Upper lobe of left lung (tissue), 6 donors: ENCODE measurements at regions not wholly inside any gene's neighbourhood (a gene's known extent, or its start where the extent isn't known, plus 50 kb on each side); places are given as distances from the start of the nearest gene placed in this dataset.

Experiments
- ATAC-seq, 2 donors: fragments of 200-7000 bp; cut with Tn5 transposase; one replicate each; pipeline ENCODE4 v1.9.1; 2022; ENCODE audit warnings: mild to moderate bottlenecking in 2 of 2, moderate library complexity in 2 of 2; ENCODE audit not compliant: low FRiP score in 2 of 2
- DNase-seq, 2 donors: peaks; one replicate each; pipeline ENCODE4 v3.0.0-alpha.2; 2019 to 2020
- H3K27ac ChIP-seq, 4 donors: fragments of 200-600 bp; sonication (generic); one replicate each; pipeline ENCODE4 v1.5.1; 2016 to 2019
- H3K27me3 ChIP-seq, 4 donors: fragments of 200-600 bp; sonication (generic); one replicate each; pipeline ENCODE4 v1.5.1; 2017 to 2019
- H3K36me3 ChIP-seq, 4 donors: fragments of 200-600 bp; sonication (generic); one replicate each; pipeline ENCODE4 v1.5.1; 2016 to 2019
- H3K4me1 ChIP-seq, 4 donors: fragments of 200-600 bp; sonication (generic); one replicate each; pipeline ENCODE4 v1.5.1; 2018 to 2019
- H3K4me3 ChIP-seq, 4 donors: fragments of 200-600 bp; sonication (generic); one replicate each; pipeline ENCODE4 v1.5.1; 2017 to 2019; ENCODE audit warnings: mild to moderate bottlenecking in 2 of 4, moderate library complexity in 1 of 4
- H3K9me3 ChIP-seq, 4 donors: fragments of 200-600 bp; sonication (generic); one replicate each; pipeline ENCODE4 v1.5.1; 2018 to 2019
- CTCF ChIP-seq, 6 experiments: fragments of 450-650 bp in 4 of 6; fragments of 200-600 bp in 2 of 6; sonication (generic) in 2 of 6; IDR thresholded peaks; one replicate each; pipeline ENCODE4 v1.5.1; 2016 to 2019; ENCODE audit warnings: antibody characterized with exemption in 6 of 6
- EP300 ChIP-seq, 4 donors: sonication (generic); formaldehyde crosslinking; IDR thresholded peaks; one replicate each; pipeline ENCODE4 v1.5.1; 2017; ENCODE audit warnings: antibody characterized with exemption in 4 of 4, control low read depth in 2 of 4
- POLR2A ChIP-seq, 4 donors: fragments of 450-650 bp; IDR thresholded peaks; one replicate each; pipeline ENCODE4 v1.5.1; 2016 to 2017; ENCODE audit warnings: antibody characterized with exemption in 4 of 4, mild to moderate bottlenecking in 2 of 4
- POLR2AphosphoS5 ChIP-seq, 2 donors: sonication (generic); formaldehyde crosslinking; IDR thresholded peaks; one replicate each; pipeline ENCODE4 v1.5.1; 2017; ENCODE audit warnings: antibody characterized with exemption in 2 of 2
- WGBS, 2 donors: methylation state at CpG; one replicate each; pipeline ENCODE4 v1.1.5; 2017 to 2018; 5-methylcytosine and 5-hydroxymethylcytosine counted together
- donor health status: DM: no; HTN: no; CAD: no; lungs with moderate emphysema.
- donor health status: DM: no; HTN: yes; CAD: no; lungs with severe emphysema.

- TF ChIP-seq POLR2A (IDR thresholded peaks at IDR 0.05) (no peak), EP300 (IDR thresholded peaks at IDR 0.05) (no peak)
- ATAC-seq (no peak), DNase-seq (no peak)
- H3K4me1 ChIP-seq: peaks cover 0 to 12% (median 5%) of the 10 kb centered on the region in 4 donors
- H3K27ac ChIP-seq: no peak overlapping the region
- no peak overlapping the region for H3K4me3 ChIP-seq
- H3K9me3 ChIP-seq: no peaks in the 10 kb centered on the region
- no peaks in the 10 kb centered on the region for H3K27me3 ChIP-seq
- H3K36me3 ChIP-seq: no peaks in the 10 kb centered on the region
- WGBS, 2 donors: 47 to 67% methylated on average over 1 of the region's 1 CpG
These were observed 337.8 kb upstream of the NOCT start for GRCh38 chr4:138677748-138678147.

GRCh38 chr4:138677212-138677611 is 338.4 kb upstream of the NOCT start:
- H3K4me1 ChIP-seq: peaks cover 0 to 16% (median 7%) of the 10 kb centered on the region in 4 donors
- no peak overlapping the region for H3K4me3 ChIP-seq
- ATAC-seq (no peak), DNase-seq (no peak)
- no peaks in the 10 kb centered on the region for H3K36me3 ChIP-seq
- H3K9me3 ChIP-seq: no peaks in the 10 kb centered on the region
- 74 to 82% methylated on average over 4 of the region's 4 CpGs for WGBS, 2 donors
- H3K27ac ChIP-seq: no peak overlapping the region
- no peaks in the 10 kb centered on the region for H3K27me3 ChIP-seq
- TF ChIP-seq CTCF (IDR thresholded peaks at IDR 0.05): no peak
- TF ChIP-seq POLR2A (IDR thresholded peaks at IDR 0.05): no peak

- WGBS, 2 donors: 88 to 93% methylated on average over 5 of the region's 5 CpGs
- Histone ChIP-seq H3K4me3 (no peak overlapping the region), H3K36me3 (no peaks in the 10 kb centered on the region), H3K27me3 (no peaks in the 10 kb centered on the region), H3K9me3 (no peaks in the 10 kb centered on the region), H3K4me1 (peaks cover 0 to 9% (median 4%) of the 10 kb centered on the region in 4 donors), H3K27ac (no peak overlapping the region)
- no peak for TF ChIP-seq EP300 (IDR thresholded peaks at IDR 0.05)
- TF ChIP-seq POLR2A (IDR thresholded peaks at IDR 0.05): no peak
- no peak for TF ChIP-seq CTCF (IDR thresholded peaks at IDR 0.05)
- TF ChIP-seq POLR2AphosphoS5 (IDR thresholded peaks at IDR 0.05): no peak
- DNase-seq: no peak
- ATAC-seq: no peak
These were observed 339.9 kb upstream of the NOCT start for GRCh38 chr4:138675685-138676084.

- ATAC-seq (no peak), DNase-seq (no peak)
- no peaks in the 10 kb centered on the region for H3K9me3 ChIP-seq
- TF ChIP-seq CTCF (IDR thresholded peaks at IDR 0.05) (no peak), EP300 (IDR thresholded peaks at IDR 0.05) (no peak), POLR2AphosphoS5 (IDR thresholded peaks at IDR 0.05) (no peak), POLR2A (IDR thresholded peaks at IDR 0.05) (no peak)
- no peak overlapping the region for H3K27ac ChIP-seq
- H3K4me3 ChIP-seq: no peak overlapping the region
- WGBS, 2 donors: 31 to 45% methylated on average over 1 of the region's 1 CpG
- no peaks in the 10 kb centered on the region for H3K36me3 ChIP-seq
- H3K4me1 ChIP-seq: peaks cover 0 to 9% (median 4%) of the 10 kb centered on the region in 4 donors
- H3K27me3 ChIP-seq: no peaks in the 10 kb centered on the region
These were observed 341.4 kb upstream of the NOCT start for GRCh38 chr4:138674209-138674608.

- WGBS, 2 donors: 50 to 61% methylated on average over 10 of the region's 10 CpGs
- H3K27ac ChIP-seq: no peak overlapping the region
- H3K4me3 ChIP-seq: no peak overlapping the region
- H3K9me3 ChIP-seq: no peaks in the 10 kb centered on the region
- peaks cover 0 to 9% (median 4%) of the 10 kb centered on the region in 4 donors for H3K4me1 ChIP-seq
- H3K27me3 ChIP-seq: no peaks in the 10 kb centered on the region
- no peak for ATAC-seq
- no peak for TF ChIP-seq CTCF (IDR thresholded peaks at IDR 0.05)
- TF ChIP-seq POLR2AphosphoS5 (IDR thresholded peaks at IDR 0.05): no peak
- no peak for TF ChIP-seq EP300 (IDR thresholded peaks at IDR 0.05)
- no peak for TF ChIP-seq POLR2A (IDR thresholded peaks at IDR 0.05)
- DNase-seq: peak in 1 of 2 donors; percentile 23
- no peaks in the 10 kb centered on the region for H3K36me3 ChIP-seq
These were observed 342.5 kb upstream of the NOCT start for GRCh38 chr4:138673053-138673452.
